ENCODE measurements at regions not wholly inside any gene's neighbourhood (a gene's known extent, or its start where the extent isn't known, plus 50 kb on each side); places are given as distances from the start of the nearest gene placed in this dataset.

GRCh38 chr5:87136096-87136495 lies 131.6 kb upstream of the RASA1 start:
- no peak overlapping the region for H3K27ac Mint-ChIP-seq
- intact Hi-C loops (cut with micrococcal nuclease): no loop called here
- ATAC-seq (no peak), DNase-seq (no peak)
- no peaks in the 10 kb centered on the region for H3K27me3 Mint-ChIP-seq
- H3K4me3 Mint-ChIP-seq: no peak overlapping the region
- H3K36me3 Mint-ChIP-seq (ENCODE audit: low read depth): no peaks in the 10 kb centered on the region
- CTCF ChIA-PET: no interaction called here
- H3K9me3 Mint-ChIP-seq: peaks cover 3% of the 10 kb centered on the region
- POLR2A ChIA-PET: no interaction called here
- H3K4me1 Mint-ChIP-seq (ENCODE audit: low read depth): peaks cover 12% of the 10 kb centered on the region
- TF ChIP-seq CTCF (IDR thresholded peaks at IDR 0.05): no peak

DNA sequence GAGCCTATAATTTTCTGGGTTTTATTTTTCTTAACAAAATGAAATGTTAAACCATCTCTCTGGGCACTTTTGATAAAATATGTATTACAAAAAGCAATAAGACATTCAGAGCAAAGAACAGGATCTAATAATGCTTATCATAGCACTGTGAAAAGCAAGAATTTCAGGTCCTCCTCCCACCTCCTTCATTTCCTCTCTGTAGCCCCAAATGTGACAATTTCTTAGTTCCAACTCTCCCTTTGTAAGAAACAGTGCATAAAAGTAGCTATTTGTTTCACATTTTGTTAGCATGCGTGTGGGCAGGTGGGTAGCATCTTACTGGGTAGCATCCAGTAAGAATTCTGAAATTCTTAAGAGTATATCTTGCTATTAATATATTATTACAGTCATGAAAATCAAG lies 130.9 kb upstream of the RASA1 start:
- POLR2A ChIA-PET: no interaction called here
- CTCF ChIA-PET: interaction anchor here (1.5 kb wide), 1 partner anchor 9 kb away, joined by 3 read pairs; no protein-coding TSS in a partner anchor
- no peaks in the 10 kb centered on the region for H3K36me3 Mint-ChIP-seq (ENCODE audit: low read depth)
- ATAC-seq (no peak), DNase-seq (no peak)
- no peak for TF ChIP-seq CTCF (IDR thresholded peaks at IDR 0.05)
- no peak overlapping the region for H3K4me3 Mint-ChIP-seq
- H3K9me3 Mint-ChIP-seq: peaks cover 3% of the 10 kb centered on the region
- intact Hi-C loops (cut with micrococcal nuclease): no loop called here
- H3K27ac Mint-ChIP-seq: no peak overlapping the region
- peaks cover 12% of the 10 kb centered on the region for H3K4me1 Mint-ChIP-seq (ENCODE audit: low read depth)
- no peaks in the 10 kb centered on the region for H3K27me3 Mint-ChIP-seq

- POLR2A ChIA-PET: no interaction called here
Observed at GRCh38 chr5:87137283-87137682, 130.4 kb upstream of the RASA1 start.

GRCh38 chr5:87138091-87138805 lies 129.4 kb upstream of the RASA1 start:
- intact Hi-C loops (cut with micrococcal nuclease): no loop called here
- Mint-ChIP-seq H3K9me3 (peaks cover 3% of the 10 kb centered on the region), H3K27me3 (no peaks in the 10 kb centered on the region), H3K4me3 (no peak overlapping the region), H3K27ac (no peak overlapping the region), H3K36me3 (ENCODE audit: low read depth) (no peaks in the 10 kb centered on the region), H3K4me1 (ENCODE audit: low read depth) (peaks cover 12% of the 10 kb centered on the region)
- no peak for ATAC-seq
- POLR2A ChIA-PET: interaction anchor here (1.1 kb wide), 1 partner anchor 9 kb away, joined by 4 read pairs; no protein-coding TSS in a partner anchor
- no peak for DNase-seq
- TF ChIP-seq CTCF (IDR thresholded peaks at IDR 0.05): no peak
- CTCF ChIA-PET: interaction anchor here (1.1 to 1.5 kb wide), 2 partner anchors 10 to 17 kb away, joined by 3 read pairs; no protein-coding TSS in a partner anchor

More at GRCh38 chr5:87137283-87137682, 130.4 kb upstream of the RASA1 start:
- peaks cover 12% of the 10 kb centered on the region for H3K4me1 Mint-ChIP-seq (ENCODE audit: low read depth)
- no peak for ATAC-seq
- intact Hi-C loops (cut with micrococcal nuclease): no loop called here
- no peak overlapping the region for H3K27ac Mint-ChIP-seq
- H3K9me3 Mint-ChIP-seq: peaks cover 3% of the 10 kb centered on the region
- no peaks in the 10 kb centered on the region for H3K27me3 Mint-ChIP-seq
- no peaks in the 10 kb centered on the region for H3K36me3 Mint-ChIP-seq (ENCODE audit: low read depth)
- DNase-seq: no peak
- no peak for TF ChIP-seq CTCF (IDR thresholded peaks at IDR 0.05)
- CTCF ChIA-PET: interaction anchor here (1.5 kb wide), 1 partner anchor 9 kb away, joined by 3 read pairs; no protein-coding TSS in a partner anchor
- no peak overlapping the region for H3K4me3 Mint-ChIP-seq

GRCh38 chr5:87139795-87140194 lies 127.9 kb upstream of the RASA1 start:
- CTCF ChIA-PET: no interaction called here
- no peaks in the 10 kb centered on the region for H3K36me3 Mint-ChIP-seq (ENCODE audit: low read depth)
- H3K9me3 Mint-ChIP-seq: no peaks in the 10 kb centered on the region
- ATAC-seq (no peak), DNase-seq (no peak)
- POLR2A ChIA-PET: no interaction called here
- peaks cover 12% of the 10 kb centered on the region for H3K4me1 Mint-ChIP-seq (ENCODE audit: low read depth)
- H3K27me3 Mint-ChIP-seq: no peaks in the 10 kb centered on the region
- TF ChIP-seq CTCF (IDR thresholded peaks at IDR 0.05): no peak
- intact Hi-C loops (cut with micrococcal nuclease): no loop called here
- no peak overlapping the region for H3K4me3 Mint-ChIP-seq
- no peak overlapping the region for H3K27ac Mint-ChIP-seq
